ENCODE measurements at regions not wholly inside any gene's neighbourhood (a gene's known extent, or its start where the extent isn't known, plus 50 kb on each side); places are given as distances from the start of the nearest gene placed in this dataset.

DNA sequence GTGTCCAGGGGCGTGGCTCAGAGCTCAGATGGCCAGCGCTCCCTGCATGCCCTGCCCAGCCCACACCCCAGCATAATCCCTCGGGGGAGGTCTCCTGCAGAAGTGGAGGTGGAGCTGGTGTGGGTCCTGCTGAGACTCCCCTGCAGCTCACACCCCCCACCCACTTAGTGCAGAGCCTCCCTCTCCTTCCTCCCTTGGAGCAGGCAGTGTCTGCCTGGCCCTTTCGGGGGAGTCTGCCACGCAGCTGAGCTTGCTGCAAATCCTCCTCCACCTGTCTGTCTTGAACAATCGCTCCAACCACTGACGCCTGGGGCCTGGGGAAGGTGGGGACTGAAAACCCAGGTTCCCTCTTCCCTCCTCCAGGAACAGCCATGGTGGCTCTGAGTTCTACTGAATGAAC is 219.7 kb upstream of the PPP2R2D start:
- DNase-seq (ENCODE audit: low read depth), result no peak
- TF ChIP-seq CTCF (IDR thresholded peaks at IDR 0.05; ENCODE audit: insufficient read depth, low read depth, low read length), result no peak
- no peak overlapping the region for H3K4me3 ChIP-seq (ENCODE audit: low read depth, low read length)

- no peak for DNase-seq (ENCODE audit: low read depth)
- no peak overlapping the region for H3K4me3 ChIP-seq (ENCODE audit: low read depth, low read length)
- no peak for TF ChIP-seq CTCF (IDR thresholded peaks at IDR 0.05; ENCODE audit: insufficient read depth, low read depth, low read length)
Measured at GRCh38 chr10:131681656-131682055, 219.2 kb upstream of the PPP2R2D start.

DNA sequence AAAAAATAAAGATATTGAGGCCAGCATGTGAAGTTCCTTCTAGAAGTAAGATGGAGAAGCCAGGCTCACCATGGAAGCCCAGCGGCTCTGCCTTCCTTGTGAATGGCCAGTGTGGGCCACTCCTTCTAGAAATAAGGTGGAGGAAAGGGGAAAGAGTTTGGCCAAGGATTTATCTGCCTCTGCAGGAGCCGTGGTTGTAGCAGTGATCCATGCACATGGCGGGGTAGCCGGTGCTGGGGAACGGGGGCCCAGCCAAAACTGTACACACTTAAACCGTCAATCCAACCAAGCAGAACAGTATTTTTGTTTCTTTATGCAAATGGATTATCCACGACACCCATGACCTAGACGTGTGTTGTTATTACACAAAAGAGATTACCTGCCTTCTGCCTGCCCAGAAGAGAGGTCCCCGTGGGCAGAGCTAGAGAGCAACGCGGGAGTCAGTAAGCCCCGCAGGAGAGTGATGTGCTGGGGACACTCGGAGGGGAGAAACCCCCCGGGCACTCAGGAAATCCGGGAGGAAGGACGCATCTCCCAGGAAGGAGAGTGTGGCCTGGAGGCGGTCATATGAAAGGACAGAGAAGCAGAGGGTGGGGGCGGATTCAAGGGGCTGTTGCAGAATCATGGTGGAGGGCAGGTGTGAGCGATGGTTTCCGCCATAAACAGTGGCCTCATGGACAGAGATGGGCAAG is 218.4 kb upstream of the PPP2R2D start:
- TF ChIP-seq CTCF (IDR thresholded peaks at IDR 0.05; ENCODE audit: insufficient read depth, low read depth, low read length), result no peak
- DNase-seq (ENCODE audit: low read depth), result no peak
- no peak overlapping the region for H3K4me3 ChIP-seq (ENCODE audit: low read depth, low read length)

DNA sequence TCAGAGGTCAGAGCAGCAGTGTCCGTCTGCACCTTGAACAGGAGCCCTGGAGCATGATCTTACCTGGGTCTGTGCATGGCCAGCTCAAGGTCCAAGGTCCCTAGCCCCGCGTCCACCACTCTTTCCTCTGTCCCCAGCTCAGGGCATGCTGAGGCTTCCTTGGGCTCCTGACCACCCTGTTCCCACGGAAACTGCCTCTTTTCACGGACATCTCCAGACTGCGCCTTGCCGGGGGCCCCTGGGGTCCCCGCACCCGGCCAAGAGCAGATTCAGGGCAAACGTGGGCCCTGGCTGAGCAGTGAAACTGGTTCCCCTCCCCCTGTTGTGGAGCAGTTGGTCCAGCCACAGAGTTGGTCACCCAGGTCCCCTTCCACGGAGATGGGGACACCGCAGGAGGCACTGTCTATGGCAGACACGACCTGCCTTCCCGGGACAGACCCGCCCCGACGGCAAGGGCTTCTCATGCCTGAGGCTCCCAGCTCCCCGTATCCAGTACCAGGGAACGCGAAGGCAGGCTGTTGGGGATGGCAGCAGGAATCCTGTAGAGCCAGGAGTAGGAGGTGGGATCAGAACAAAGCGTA is 217.4 kb upstream of the PPP2R2D start:
- H3K4me3 ChIP-seq (ENCODE audit: low read depth, low read length), result no peak overlapping the region
- DNase-seq (ENCODE audit: low read depth), result no peak
- TF ChIP-seq CTCF (IDR thresholded peaks at IDR 0.05; ENCODE audit: insufficient read depth, low read depth, low read length), result no peak

GRCh38 chr10:131683941-131684340 is 216.9 kb upstream of the PPP2R2D start:
- no peak for TF ChIP-seq CTCF (IDR thresholded peaks at IDR 0.05; ENCODE audit: insufficient read depth, low read depth, low read length)
- DNase-seq (ENCODE audit: low read depth), result no peak

DNA sequence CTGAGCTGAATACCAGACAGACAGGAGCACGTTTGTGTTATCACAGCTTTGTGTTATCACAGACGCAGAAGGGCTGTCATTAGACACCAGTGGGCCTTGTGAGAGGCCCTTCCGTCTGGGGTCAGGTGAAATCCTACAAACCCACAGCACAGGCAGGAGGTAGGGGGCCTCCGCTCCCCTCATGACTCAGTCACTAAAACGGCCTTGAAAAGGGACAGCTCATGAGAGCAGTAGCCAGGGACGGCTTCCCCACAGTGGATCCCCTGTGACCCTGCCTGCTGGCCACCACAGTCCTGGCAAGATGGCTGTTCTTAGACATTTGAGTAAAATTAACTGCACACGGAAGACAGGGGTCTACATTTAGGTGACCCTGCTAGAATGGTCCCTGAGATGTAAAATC is 215.8 kb upstream of the PPP2R2D start:
- DNase-seq (ENCODE audit: low read depth), result no peak
- TF ChIP-seq CTCF (IDR thresholded peaks at IDR 0.05; ENCODE audit: insufficient read depth, low read depth, low read length), result no peak

More at GRCh38 chr10:131683941-131684340, 216.9 kb upstream of the PPP2R2D start:
- no peak overlapping the region for H3K4me3 ChIP-seq (ENCODE audit: low read depth, low read length)

DNA sequence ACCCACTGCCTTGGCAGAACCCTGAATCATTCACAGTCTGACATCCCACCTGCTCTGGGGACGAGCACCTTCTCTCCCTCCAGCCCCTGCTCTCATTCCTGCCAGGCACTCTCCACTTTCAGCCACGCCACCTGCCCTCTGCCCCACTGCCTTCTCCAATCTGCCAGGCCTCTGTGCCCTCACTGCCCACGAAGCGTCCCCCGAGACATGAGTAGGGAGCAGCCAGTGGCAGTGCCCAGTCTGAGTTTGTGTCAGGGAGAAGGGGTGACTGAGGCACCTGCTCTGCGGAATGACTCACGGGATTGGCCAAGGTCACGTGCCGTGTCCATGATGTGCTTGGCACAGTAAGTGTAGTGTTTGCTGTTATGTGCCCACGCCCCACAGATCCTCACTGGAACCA is 215.2 kb upstream of the PPP2R2D start:
- no peak for DNase-seq (ENCODE audit: low read depth)
- no peak overlapping the region for H3K4me3 ChIP-seq (ENCODE audit: low read depth, low read length)
- TF ChIP-seq CTCF (IDR thresholded peaks at IDR 0.05; ENCODE audit: insufficient read depth, low read depth, low read length), result no peak

More for the DNA sequence above, 215.8 kb upstream of the PPP2R2D start:
- no peak overlapping the region for H3K4me3 ChIP-seq (ENCODE audit: low read depth, low read length)

Data from fibroblast of villous mesenchyme (primary cell).